HEK293T (cell line): ENCODE measurements at regions not wholly inside any gene's neighbourhood (a gene's known extent, or its start where the extent isn't known, plus 50 kb on each side); places are given as distances from the start of the nearest gene placed in this dataset.

Experiments
- BHLHE40 ChIP-seq: fragments of 450-650 bp; IDR thresholded peaks from 2 replicates; pipeline ENCODE4 v1.6.1; 2016; ENCODE audit warnings: mild to moderate bottlenecking, moderate library complexity, borderline replicate concordance
- CTBP1 ChIP-seq: fragments of 450-650 bp; IDR thresholded peaks from 2 replicates; pipeline ENCODE4 v1.6.1; 2016; ENCODE audit warnings: borderline replicate concordance
- ELF4 ChIP-seq: fragments of 450-650 bp; IDR thresholded peaks from 2 replicates; pipeline ENCODE4 v1.6.1; 2017; ENCODE audit warnings: antibody characterized with exemption
- FOXA1 ChIP-seq: fragments of 450-650 bp; IDR thresholded peaks from 2 replicates; pipeline ENCODE4 v1.6.1; 2016; ENCODE audit warnings: mild to moderate bottlenecking
- FOXK2 ChIP-seq: fragments of 450-650 bp; IDR thresholded peaks from 2 replicates; pipeline ENCODE4 v1.6.1; 2016; ENCODE audit warnings: mild to moderate bottlenecking
- HDGF ChIP-seq: fragments of 450-650 bp; IDR thresholded peaks from 2 replicates; pipeline ENCODE4 v1.6.1; 2017; ENCODE audit warnings: antibody characterized with exemption, borderline replicate concordance
- PKNOX1 ChIP-seq: fragments of 450-650 bp; IDR thresholded peaks from 2 replicates; pipeline ENCODE4 v1.6.1; 2016
- SP1 ChIP-seq: fragments of 450-650 bp; IDR thresholded peaks from 2 replicates; pipeline ENCODE4 v1.6.1; 2017
- SUZ12 ChIP-seq: fragments of 450-650 bp; IDR thresholded peaks from 2 replicates; pipeline ENCODE4 v1.6.1; 2016; ENCODE audit warnings: mild to moderate bottlenecking
- TARDBP ChIP-seq: fragments of 450-650 bp; IDR thresholded peaks from 2 replicates; pipeline ENCODE4 v1.6.1; 2016
- ZNF384 ChIP-seq: fragments of 450-650 bp; IDR thresholded peaks from 2 replicates; pipeline ENCODE4 v1.6.1; 2016

GRCh38 chr2:103448495-103448894 is 686.7 kb downstream of the TMEM182 start:
- TF ChIP-seq SP1, result no peak
- no peak for TF ChIP-seq SUZ12
- no peak for TF ChIP-seq TARDBP
- TF ChIP-seq FOXA1, result no peak
- TF ChIP-seq BHLHE40, result no peak
- TF ChIP-seq CTBP1, result no peak
- no peak for TF ChIP-seq ZNF384
- peak; percentile 91 for TF ChIP-seq PKNOX1
- no peak for TF ChIP-seq HDGF
- no peak for TF ChIP-seq ELF4
- TF ChIP-seq FOXK2, result no peak
